Hepatocyte (in vitro differentiated cells): ENCODE measurements at regions not wholly inside any gene's neighbourhood (a gene's known extent, or its start where the extent isn't known, plus 50 kb on each side); places are given as distances from the start of the nearest gene placed in this dataset.

Experiments
- DNase-seq: peaks from one replicate; pipeline ENCODE4 v3.0.0-alpha.2; 2016; ENCODE audit warnings: low spot score
- H2AFZ ChIP-seq: fragments of 200-600 bp; sonication (generic); 2 replicates; pipeline ENCODE4 v1.6.0; 2016; ENCODE audit warnings: antibody characterized with exemption, mild to moderate bottlenecking
- H3K27ac ChIP-seq: fragments of 200-600 bp; sonication (generic); 2 replicates; pipeline ENCODE4 v1.5.1; 2016; ENCODE audit warnings: mild to moderate bottlenecking
- H3K27me3 ChIP-seq: fragments of 200-600 bp; sonication (generic); 2 replicates; pipeline ENCODE4 v1.6.1; 2016
- H3K36me3 ChIP-seq: fragments of 200-600 bp; sonication (generic); replicated peaks from 2 replicates; pipeline ENCODE4 v1.5.1; 2016; ENCODE audit warnings: low read depth; ENCODE audit not compliant: insufficient read depth
- H3K4me1 ChIP-seq: fragments of 200-600 bp; sonication (generic); 2 replicates; pipeline ENCODE4 v1.5.1; 2016; ENCODE audit warnings: mild to moderate bottlenecking, moderate library complexity; ENCODE audit not compliant: insufficient read depth
- H3K4me2 ChIP-seq: fragments of 200-600 bp; sonication (generic); 2 replicates; pipeline ENCODE4 v1.6.0; 2016
- H3K4me3 ChIP-seq: fragments of 200-600 bp; sonication (generic); 2 replicates; pipeline ENCODE4 v1.5.1; 2016; ENCODE audit warnings: mild to moderate bottlenecking
- H3K79me2 ChIP-seq: fragments of 200-600 bp; sonication (generic); 2 replicates; pipeline ENCODE4 v1.6.0; 2017; ENCODE audit warnings: mild to moderate bottlenecking
- H3K9me2 ChIP-seq: fragments of 200-600 bp; sonication (generic); replicated peaks from 2 replicates; pipeline ENCODE4 v1.6.0; 2017; ENCODE audit warnings: mild to moderate bottlenecking; ENCODE audit not compliant: insufficient read depth
- H3K9me3 ChIP-seq: fragments of 200-600 bp; sonication (generic); 2 replicates; pipeline ENCODE4 v1.5.1; 2016; ENCODE audit warnings: low read depth, mild to moderate bottlenecking
- H4K20me1 ChIP-seq: fragments of 200-600 bp; sonication (generic); 2 replicates; pipeline ENCODE4 v1.6.0; 2016; ENCODE audit warnings: mild to moderate bottlenecking; ENCODE audit not compliant: insufficient read depth, poor library complexity, severe bottlenecking
- EZH2 ChIP-seq: fragments of 200-600 bp; sonication (generic); IDR thresholded peaks from 2 replicates; pipeline ENCODE4 v1.6.1; 2016; ENCODE audit warnings: antibody characterized with exemption, mild to moderate bottlenecking, borderline replicate concordance
- EZH2phosphoT487 ChIP-seq: fragments of 200-600 bp; sonication (generic); IDR thresholded peaks from one replicate; pipeline ENCODE4 v1.6.1; 2018; ENCODE audit warnings: antibody characterized with exemption, mild to moderate bottlenecking, low read depth, moderate library complexity; ENCODE audit not compliant: unreplicated experiment, severe bottlenecking
- WGBS: methylation state at CpG from one replicate; pipeline ENCODE4 v1.1.6; 2016; ENCODE audit warnings: low lambda C conversion rate; ENCODE audit errors: missing lambda C conversion rate; 5-methylcytosine and 5-hydroxymethylcytosine counted together
- TF ChIP-seq, protein P1 (sequence below): fragments of 200-600 bp; sonication (generic); IDR thresholded peaks from 2 replicates; pipeline ENCODE4 v1.5.1; 2016; ENCODE audit warnings: antibody characterized with exemption, mild to moderate bottlenecking; ENCODE audit not compliant: poor library complexity

DNA sequence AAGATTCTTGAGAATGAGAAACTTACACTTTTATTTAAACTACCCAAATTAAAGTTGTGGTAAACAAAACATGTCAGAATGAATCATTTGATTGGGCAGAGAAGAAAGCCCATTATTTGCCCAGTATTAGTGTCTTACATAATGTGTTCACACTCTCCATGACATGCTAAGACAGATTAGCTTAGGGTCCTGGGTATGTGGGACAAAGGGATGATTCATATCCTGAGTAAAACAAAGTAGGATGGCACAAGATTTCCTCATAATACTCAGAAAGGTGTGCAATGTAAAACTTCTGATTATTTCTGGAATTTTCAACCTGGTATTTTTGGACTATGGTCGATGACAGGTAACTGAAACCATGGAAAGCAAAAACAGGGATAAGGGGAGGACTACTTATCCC lies 183.9 kb upstream of the POU5F2 start:
- no peaks in the 10 kb centered on the region for H3K27me3 ChIP-seq
- WGBS = 96% methylated on average over 1 of the region's 1 CpG
- no peaks in the 10 kb centered on the region for H3K36me3 ChIP-seq
- H3K9me3 ChIP-seq = no peaks in the 10 kb centered on the region
- H3K4me2 ChIP-seq = no peak overlapping the region
- no peak for TF ChIP-seq EZH2phosphoT487
- TF ChIP-seq EZH2 = no peak
- TF ChIP-seq, protein P1, sequence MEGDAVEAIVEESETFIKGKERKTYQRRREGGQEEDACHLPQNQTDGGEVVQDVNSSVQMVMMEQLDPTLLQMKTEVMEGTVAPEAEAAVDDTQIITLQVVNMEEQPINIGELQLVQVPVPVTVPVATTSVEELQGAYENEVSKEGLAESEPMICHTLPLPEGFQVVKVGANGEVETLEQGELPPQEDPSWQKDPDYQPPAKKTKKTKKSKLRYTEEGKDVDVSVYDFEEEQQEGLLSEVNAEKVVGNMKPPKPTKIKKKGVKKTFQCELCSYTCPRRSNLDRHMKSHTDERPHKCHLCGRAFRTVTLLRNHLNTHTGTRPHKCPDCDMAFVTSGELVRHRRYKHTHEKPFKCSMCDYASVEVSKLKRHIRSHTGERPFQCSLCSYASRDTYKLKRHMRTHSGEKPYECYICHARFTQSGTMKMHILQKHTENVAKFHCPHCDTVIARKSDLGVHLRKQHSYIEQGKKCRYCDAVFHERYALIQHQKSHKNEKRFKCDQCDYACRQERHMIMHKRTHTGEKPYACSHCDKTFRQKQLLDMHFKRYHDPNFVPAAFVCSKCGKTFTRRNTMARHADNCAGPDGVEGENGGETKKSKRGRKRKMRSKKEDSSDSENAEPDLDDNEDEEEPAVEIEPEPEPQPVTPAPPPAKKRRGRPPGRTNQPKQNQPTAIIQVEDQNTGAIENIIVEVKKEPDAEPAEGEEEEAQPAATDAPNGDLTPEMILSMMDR = no peak
- no peaks in the 10 kb centered on the region for H3K9me2 ChIP-seq
- DNase-seq = no peak
- H3K4me1 ChIP-seq = no peaks in the 10 kb centered on the region
- no peaks in the 10 kb centered on the region for H3K79me2 ChIP-seq
- H3K4me3 ChIP-seq = no peak overlapping the region
- no peak overlapping the region for H3K27ac ChIP-seq
- no peak overlapping the region for H2AFZ ChIP-seq
- H4K20me1 ChIP-seq = no peaks in the 10 kb centered on the region

GRCh38 chr5:93924628-93925027 lies 183.2 kb upstream of the POU5F2 start:
- H3K9me3 ChIP-seq = no peaks in the 10 kb centered on the region
- no peaks in the 10 kb centered on the region for H3K4me1 ChIP-seq
- TF ChIP-seq EZH2phosphoT487 (no peak), EZH2 (no peak)
- TF ChIP-seq, protein P1 = no peak
- H4K20me1 ChIP-seq = no peaks in the 10 kb centered on the region
- H3K36me3 ChIP-seq = no peaks in the 10 kb centered on the region
- 87% methylated on average over 2 of the region's 2 CpGs for WGBS
- H3K4me2 ChIP-seq = no peak overlapping the region
- H2AFZ ChIP-seq = no peak overlapping the region
- H3K27me3 ChIP-seq = no peaks in the 10 kb centered on the region
- no peak for DNase-seq
- H3K9me2 ChIP-seq = no peaks in the 10 kb centered on the region
- H3K4me3 ChIP-seq = no peak overlapping the region
- no peak overlapping the region for H3K27ac ChIP-seq
- H3K79me2 ChIP-seq = no peaks in the 10 kb centered on the region

- H4K20me1 ChIP-seq = no peaks in the 10 kb centered on the region
- TF ChIP-seq, protein P1 = no peak
- TF ChIP-seq EZH2phosphoT487 (no peak), EZH2 (no peak)
- H3K9me3 ChIP-seq = no peaks in the 10 kb centered on the region
- no peak overlapping the region for H3K4me2 ChIP-seq
- H3K4me1 ChIP-seq = no peaks in the 10 kb centered on the region
- WGBS = 96% methylated on average over 5 of the region's 5 CpGs
- DNase-seq = no peak
- H3K27me3 ChIP-seq = no peaks in the 10 kb centered on the region
- no peaks in the 10 kb centered on the region for H3K9me2 ChIP-seq
- no peak overlapping the region for H3K27ac ChIP-seq
- H3K79me2 ChIP-seq = no peaks in the 10 kb centered on the region
- no peak overlapping the region for H2AFZ ChIP-seq
- no peak overlapping the region for H3K4me3 ChIP-seq
- no peaks in the 10 kb centered on the region for H3K36me3 ChIP-seq
These were observed 181.2 kb upstream of the POU5F2 start for GRCh38 chr5:93922551-93922950.

GRCh38 chr5:93921001-93921400 lies 179.6 kb upstream of the POU5F2 start:
- H3K9me2 ChIP-seq = no peaks in the 10 kb centered on the region
- H3K27me3 ChIP-seq = no peaks in the 10 kb centered on the region
- no peaks in the 10 kb centered on the region for H3K36me3 ChIP-seq
- H3K9me3 ChIP-seq = no peaks in the 10 kb centered on the region
- no peaks in the 10 kb centered on the region for H3K79me2 ChIP-seq
- TF ChIP-seq EZH2 (no peak), EZH2phosphoT487 (no peak)
- TF ChIP-seq, protein P1 = no peak
- H3K4me2 ChIP-seq = no peak overlapping the region
- no peak overlapping the region for H2AFZ ChIP-seq
- no peak for DNase-seq
- H3K27ac ChIP-seq = no peak overlapping the region
- WGBS = 96% methylated on average over 2 of the region's 2 CpGs
- no peaks in the 10 kb centered on the region for H3K4me1 ChIP-seq
- H4K20me1 ChIP-seq = no peaks in the 10 kb centered on the region
- H3K4me3 ChIP-seq = no peak overlapping the region
